ENCODE measurements at regions not wholly inside any gene's neighbourhood (a gene's known extent, or its start where the extent isn't known, plus 50 kb on each side); places are given as distances from the start of the nearest gene placed in this dataset.
"Not testable (repeated sequence)": the region's sequence is repeated elsewhere in the genome, so short reads cannot be mapped to it uniquely, and the experiment has no call there.

DNA sequence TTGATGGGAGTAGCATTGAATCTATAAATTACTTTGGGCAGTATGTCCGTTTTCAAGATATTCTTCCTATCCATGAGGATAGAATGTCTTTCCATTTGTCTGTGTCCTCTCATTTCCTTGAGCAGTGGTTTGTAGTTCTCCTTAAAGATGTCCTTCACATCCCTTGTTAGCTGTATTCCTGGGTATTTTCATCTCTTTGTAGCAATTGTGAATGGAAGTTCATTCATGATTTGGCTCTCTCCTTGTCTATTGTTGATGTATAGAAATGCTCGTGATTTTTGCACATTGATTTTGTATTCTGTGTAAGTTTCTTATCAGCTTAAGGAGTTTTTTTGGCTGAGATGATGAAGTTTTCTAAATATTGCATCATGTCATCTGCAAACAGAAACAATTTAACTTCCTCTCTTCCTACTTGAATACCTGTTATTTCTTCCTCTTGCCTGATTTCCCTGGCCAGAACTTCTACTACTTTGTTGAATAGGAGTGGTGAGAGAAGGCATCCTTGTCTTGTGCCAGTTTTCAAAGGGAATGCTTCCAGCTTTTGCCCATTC is 741.0 kb downstream of the TMTC2 start:
- not testable (repeated sequence) for H3K36me3 ChIP-seq (ENCODE audit: control insufficient read depth, insufficient read depth, low read length); H3K27me3 ChIP-seq (ENCODE audit: control insufficient read depth, insufficient read depth, low read length); H3K4me1 ChIP-seq (ENCODE audit: control insufficient read depth, insufficient read depth, low read length); H3K9ac ChIP-seq (ENCODE audit: low read length); H3K4me3 ChIP-seq (ENCODE audit: low read length); H3K27ac ChIP-seq (ENCODE audit: low read depth, low read length)

GRCh38 chr12:83414981-83415380 is 728.3 kb downstream of the TMTC2 start:
- Histone ChIP-seq H3K4me3 (ENCODE audit: low read length) (no peak overlapping the region), H3K9ac (ENCODE audit: low read length) (no peak overlapping the region), H3K27me3 (ENCODE audit: control insufficient read depth, insufficient read depth, low read length) (no peaks in the 10 kb centered on the region), H3K27ac (ENCODE audit: low read depth, low read length) (no peak overlapping the region), H3K36me3 (ENCODE audit: control insufficient read depth, insufficient read depth, low read length) (no peaks in the 10 kb centered on the region), H3K4me1 (ENCODE audit: control insufficient read depth, insufficient read depth, low read length) (no peaks in the 10 kb centered on the region)

- H3K27ac ChIP-seq (ENCODE audit: low read depth, low read length), result no peak overlapping the region
- no peak overlapping the region for H3K4me3 ChIP-seq (ENCODE audit: low read length)
- H3K9ac ChIP-seq (ENCODE audit: low read length), result no peak overlapping the region
- H3K27me3 ChIP-seq (ENCODE audit: control insufficient read depth, insufficient read depth, low read length), result no peaks in the 10 kb centered on the region
- H3K36me3 ChIP-seq (ENCODE audit: control insufficient read depth, insufficient read depth, low read length), result no peaks in the 10 kb centered on the region
- H3K4me1 ChIP-seq (ENCODE audit: control insufficient read depth, insufficient read depth, low read length), result no peaks in the 10 kb centered on the region
These were observed 722.1 kb downstream of the TMTC2 start for GRCh38 chr12:83408851-83409250.

GRCh38 chr12:83408146-83408545 is 721.4 kb downstream of the TMTC2 start:
- no peaks in the 10 kb centered on the region for H3K36me3 ChIP-seq (ENCODE audit: control insufficient read depth, insufficient read depth, low read length)
- no peaks in the 10 kb centered on the region for H3K27me3 ChIP-seq (ENCODE audit: control insufficient read depth, insufficient read depth, low read length)
- H3K9ac ChIP-seq (ENCODE audit: low read length), result no peak overlapping the region
- H3K4me1 ChIP-seq (ENCODE audit: control insufficient read depth, insufficient read depth, low read length), result no peaks in the 10 kb centered on the region
- H3K27ac ChIP-seq (ENCODE audit: low read depth, low read length), result no peak overlapping the region
- H3K4me3 ChIP-seq (ENCODE audit: low read length), result no peak overlapping the region

DNA sequence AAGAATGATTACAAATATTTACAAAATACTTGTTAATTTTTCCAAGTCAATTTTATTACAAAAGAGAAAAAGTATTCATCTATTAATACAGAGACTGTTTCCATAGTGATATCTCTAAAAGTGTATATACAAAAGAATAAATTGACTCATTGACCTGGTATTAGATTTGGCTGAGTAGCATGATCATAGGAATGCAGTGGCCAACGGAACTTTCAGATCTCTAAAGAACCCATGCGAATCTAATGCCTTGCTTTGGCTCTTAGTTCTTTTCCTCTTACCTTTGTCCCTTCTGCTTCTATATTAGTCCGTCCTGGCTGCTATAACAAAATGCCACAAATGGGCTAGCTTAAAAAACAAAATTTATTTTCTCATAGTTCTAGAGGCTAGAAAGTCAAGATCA is 717.8 kb downstream of the TMTC2 start:
- Histone ChIP-seq H3K4me3 (ENCODE audit: low read length) (no peak overlapping the region), H3K36me3 (ENCODE audit: control insufficient read depth, insufficient read depth, low read length) (no peaks in the 10 kb centered on the region), H3K27ac (ENCODE audit: low read depth, low read length) (no peak overlapping the region), H3K27me3 (ENCODE audit: control insufficient read depth, insufficient read depth, low read length) (no peaks in the 10 kb centered on the region), H3K9ac (ENCODE audit: low read length) (no peak overlapping the region), H3K4me1 (ENCODE audit: control insufficient read depth, insufficient read depth, low read length) (no peaks in the 10 kb centered on the region)

GRCh38 chr12:83390186-83390585 is 703.5 kb downstream of the TMTC2 start:
- no peaks in the 10 kb centered on the region for H3K27me3 ChIP-seq (ENCODE audit: control insufficient read depth, insufficient read depth, low read length)
- H3K4me3 ChIP-seq (ENCODE audit: low read length), result no peak overlapping the region
- H3K9ac ChIP-seq (ENCODE audit: low read length), result no peak overlapping the region
- no peak overlapping the region for H3K27ac ChIP-seq (ENCODE audit: low read depth, low read length)
- H3K36me3 ChIP-seq (ENCODE audit: control insufficient read depth, insufficient read depth, low read length), result no peaks in the 10 kb centered on the region
- H3K4me1 ChIP-seq (ENCODE audit: control insufficient read depth, insufficient read depth, low read length), result no peaks in the 10 kb centered on the region

DNA sequence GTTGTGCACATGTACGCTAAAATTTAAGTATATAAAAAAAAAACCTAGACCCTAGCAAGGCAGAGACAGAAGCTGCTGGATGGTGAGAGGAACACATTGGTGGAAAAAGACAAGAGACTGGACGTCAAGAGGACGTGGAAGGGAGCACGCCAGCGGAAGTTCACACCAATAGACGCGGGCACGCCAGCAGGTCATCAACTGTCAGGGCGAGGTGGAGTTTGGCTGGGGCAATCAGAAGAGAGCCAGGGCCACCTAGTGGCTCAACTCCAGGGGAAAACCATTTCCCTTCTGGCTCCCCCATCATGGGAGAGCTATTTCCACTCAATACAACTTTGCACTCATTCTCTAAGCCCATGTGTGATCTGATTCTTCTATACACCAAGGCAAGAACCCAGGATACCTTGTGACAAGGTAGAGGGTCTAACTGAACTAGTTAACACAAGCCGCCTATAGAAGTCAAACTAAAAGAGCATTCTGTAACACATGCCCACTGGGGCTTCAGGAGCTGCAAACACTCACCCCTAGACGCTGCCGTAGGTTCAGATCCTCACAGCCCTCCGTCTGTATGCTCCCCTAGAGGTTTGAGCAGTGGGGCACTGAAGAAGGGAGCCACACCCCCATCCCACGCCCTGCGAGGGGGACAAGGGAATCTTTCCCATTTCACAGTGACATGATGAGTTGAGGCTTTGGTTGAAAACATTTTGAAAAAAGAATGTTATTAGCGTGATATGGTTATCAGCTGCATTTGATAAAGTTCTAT is 702.7 kb downstream of the TMTC2 start:
- Histone ChIP-seq H3K36me3 (ENCODE audit: control insufficient read depth, insufficient read depth, low read length) (no peaks in the 10 kb centered on the region), H3K9ac (ENCODE audit: low read length) (no peak overlapping the region), H3K4me1 (ENCODE audit: control insufficient read depth, insufficient read depth, low read length) (no peaks in the 10 kb centered on the region), H3K27ac (ENCODE audit: low read depth, low read length) (no peak overlapping the region), H3K4me3 (ENCODE audit: low read length) (no peak overlapping the region), H3K27me3 (ENCODE audit: control insufficient read depth, insufficient read depth, low read length) (no peaks in the 10 kb centered on the region)

GRCh38 chr12:83388551-83388950 is 701.8 kb downstream of the TMTC2 start:
- Histone ChIP-seq H3K4me3 (ENCODE audit: low read length) (no peak overlapping the region), H3K27ac (ENCODE audit: low read depth, low read length) (no peak overlapping the region), H3K9ac (ENCODE audit: low read length) (no peak overlapping the region), H3K27me3 (ENCODE audit: control insufficient read depth, insufficient read depth, low read length) (no peaks in the 10 kb centered on the region), H3K36me3 (ENCODE audit: control insufficient read depth, insufficient read depth, low read length) (no peaks in the 10 kb centered on the region), H3K4me1 (ENCODE audit: control insufficient read depth, insufficient read depth, low read length) (no peaks in the 10 kb centered on the region)

- H3K4me1 ChIP-seq (ENCODE audit: control insufficient read depth, insufficient read depth, low read length), result no peaks in the 10 kb centered on the region
- H3K27ac ChIP-seq (ENCODE audit: low read depth, low read length), result no peak overlapping the region
- H3K36me3 ChIP-seq (ENCODE audit: control insufficient read depth, insufficient read depth, low read length), result no peaks in the 10 kb centered on the region
- no peak overlapping the region for H3K4me3 ChIP-seq (ENCODE audit: low read length)
- H3K9ac ChIP-seq (ENCODE audit: low read length), result no peak overlapping the region
- no peaks in the 10 kb centered on the region for H3K27me3 ChIP-seq (ENCODE audit: control insufficient read depth, insufficient read depth, low read length)
These were observed 700.0 kb downstream of the TMTC2 start for GRCh38 chr12:83386527-83387264.

DNA sequence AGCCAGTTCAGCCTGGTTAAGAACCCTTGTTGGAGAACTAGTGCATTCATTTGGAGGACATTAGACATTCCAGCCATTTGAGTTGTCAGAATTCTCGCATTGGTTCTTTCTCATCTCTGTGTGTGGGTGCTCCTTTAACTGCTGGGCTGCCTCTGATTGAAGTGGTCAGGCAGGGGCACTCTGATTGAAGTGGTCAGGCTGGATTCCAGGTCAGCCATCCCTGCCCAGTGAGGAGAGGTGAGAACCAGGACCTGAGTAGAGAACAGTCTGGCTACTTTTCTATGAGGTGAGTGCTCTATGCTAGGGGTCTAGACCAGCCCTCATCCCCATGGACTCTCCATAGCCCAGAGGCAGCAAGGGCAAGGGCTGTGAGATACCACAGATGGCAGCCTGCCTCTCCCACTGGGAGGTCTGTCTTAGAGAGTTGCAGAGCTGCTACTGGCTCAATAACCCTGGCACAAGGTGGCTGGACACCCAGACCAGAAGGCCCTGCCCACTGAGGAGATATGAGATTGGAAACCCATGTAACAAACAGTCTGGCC is 691.6 kb downstream of the TMTC2 start:
- H3K4me3 ChIP-seq (ENCODE audit: low read length), result no peak overlapping the region
- no peaks in the 10 kb centered on the region for H3K27me3 ChIP-seq (ENCODE audit: control insufficient read depth, insufficient read depth, low read length)
- H3K36me3 ChIP-seq (ENCODE audit: control insufficient read depth, insufficient read depth, low read length), result no peaks in the 10 kb centered on the region
- no peaks in the 10 kb centered on the region for H3K4me1 ChIP-seq (ENCODE audit: control insufficient read depth, insufficient read depth, low read length)
- no peak overlapping the region for H3K27ac ChIP-seq (ENCODE audit: low read depth, low read length)
- no peak overlapping the region for H3K9ac ChIP-seq (ENCODE audit: low read length)

- Histone ChIP-seq H3K36me3 (ENCODE audit: control insufficient read depth, insufficient read depth, low read length) (no peaks in the 10 kb centered on the region), H3K27me3 (ENCODE audit: control insufficient read depth, insufficient read depth, low read length) (no peaks in the 10 kb centered on the region), H3K4me3 (ENCODE audit: low read length) (no peak overlapping the region), H3K4me1 (ENCODE audit: control insufficient read depth, insufficient read depth, low read length) (no peaks in the 10 kb centered on the region), H3K9ac (ENCODE audit: low read length) (no peak overlapping the region), H3K27ac (ENCODE audit: low read depth, low read length) (no peak overlapping the region)
These were observed 678.6 kb downstream of the TMTC2 start for GRCh38 chr12:83365317-83365716.

GRCh38 chr12:83361475-83361874 is 674.8 kb downstream of the TMTC2 start:
- H3K36me3 ChIP-seq (ENCODE audit: control insufficient read depth, insufficient read depth, low read length), result no peaks in the 10 kb centered on the region
- H3K4me1 ChIP-seq (ENCODE audit: control insufficient read depth, insufficient read depth, low read length), result no peaks in the 10 kb centered on the region
- H3K27ac ChIP-seq (ENCODE audit: low read depth, low read length), result no peak overlapping the region
- H3K9ac ChIP-seq (ENCODE audit: low read length), result no peak overlapping the region
- H3K27me3 ChIP-seq (ENCODE audit: control insufficient read depth, insufficient read depth, low read length), result no peaks in the 10 kb centered on the region
- H3K4me3 ChIP-seq (ENCODE audit: low read length), result no peak overlapping the region

Data from rectal smooth muscle tissue (tissue), 1 donor.